GM18861 (cell line): ENCODE measurements at regions not wholly inside any gene's neighbourhood (a gene's known extent, or its start where the extent isn't known, plus 50 kb on each side); places are given as distances from the start of the nearest gene placed in this dataset.
"Not testable (repeated sequence)": the region's sequence is repeated elsewhere in the genome, so short reads cannot be mapped to it uniquely, and the experiment has no call there.

Experiments
- ATAC-seq: cut with Tn5 transposase; IDR thresholded peaks from one replicate; pipeline ENCODE4 v1.9.1; 2021; ENCODE audit not compliant: unreplicated experiment

GRCh38 chrX:39264023-39264422, 462.8 kb downstream of the MID1IP1 start:
- no peak for ATAC-seq

GRCh38 chrX:39267176-39267575, 465.9 kb downstream of the MID1IP1 start:
- no peak for ATAC-seq

GRCh38 chrX:39268207-39268606, 466.9 kb downstream of the MID1IP1 start:
- ATAC-seq, result no peak

GRCh38 chrX:39275500-39276068, 474.3 kb downstream of the MID1IP1 start:
- ATAC-seq, result no peak

- ATAC-seq, result not testable (repeated sequence)
These were observed 476.6 kb downstream of the MID1IP1 start for GRCh38 chrX:39277685-39278390.

- ATAC-seq, result no peak
These were observed 482.0 kb downstream of the MID1IP1 start for GRCh38 chrX:39283239-39283638.

- no peak for ATAC-seq
These were observed 487.3 kb downstream of the MID1IP1 start for GRCh38 chrX:39288592-39288991.

GRCh38 chrX:39289827-39290226, 488.6 kb downstream of the MID1IP1 start:
- no peak for ATAC-seq

GRCh38 chrX:39293203-39293602, 491.9 kb downstream of the MID1IP1 start:
- no peak for ATAC-seq

GRCh38 chrX:39296472-39296871, 495.2 kb downstream of the MID1IP1 start:
- ATAC-seq, result no peak

- no peak for ATAC-seq
These were observed 497.6 kb downstream of the MID1IP1 start for GRCh38 chrX:39298821-39299220.

GRCh38 chrX:39299615-39300014, 498.4 kb downstream of the MID1IP1 start:
- no peak for ATAC-seq

GRCh38 chrX:39301036-39301435, 499.8 kb downstream of the MID1IP1 start:
- ATAC-seq, result no peak

- no peak for ATAC-seq
These were observed 501.6 kb downstream of the MID1IP1 start for GRCh38 chrX:39302838-39303237.

GRCh38 chrX:39304746-39305145, 503.5 kb downstream of the MID1IP1 start:
- no peak for ATAC-seq

- no peak for ATAC-seq
These were observed 506.2 kb downstream of the MID1IP1 start for GRCh38 chrX:39307488-39307887.

- ATAC-seq, result no peak
These were observed 506.9 kb downstream of the MID1IP1 start for GRCh38 chrX:39308126-39308525.

- no peak for ATAC-seq
These were observed 507.9 kb downstream of the MID1IP1 start for GRCh38 chrX:39309018-39309635.

GRCh38 chrX:39309721-39310152, 508.5 kb downstream of the MID1IP1 start:
- no peak for ATAC-seq

- no peak for ATAC-seq
These were observed 509.6 kb downstream of the MID1IP1 start for GRCh38 chrX:39310891-39311290.

GRCh38 chrX:39311646-39312045, 510.4 kb downstream of the MID1IP1 start:
- no peak for ATAC-seq

GRCh38 chrX:39313146-39313545, 511.9 kb downstream of the MID1IP1 start:
- no peak for ATAC-seq
